B cell (primary cell): ENCODE measurements at regions not wholly inside any gene's neighbourhood (a gene's known extent, or its start where the extent isn't known, plus 50 kb on each side); places are given as distances from the start of the nearest gene placed in this dataset.

ENCODE experiments used
- ATAC-seq: fragments of 200-7000 bp; cut with Tn5 transposase; one replicate; pipeline ENCODE4 v1.10.0; 2021; ENCODE audit warnings: low read depth, mild to moderate bottlenecking, moderate number of reproducible peaks, moderate library complexity
- CTCF ChIA-PET: fragments of 350-600 bp; sonication (Branson Sonifier 250); formaldehyde crosslinking; loops from one replicate; lab custom pipeline; 2021; ENCODE audit warnings: antibody characterized with exemption, inconsistent platforms; lab: Charles Lee
- POLR2A ChIA-PET: fragments of 350-600 bp; sonication (Branson Sonifier 250); formaldehyde crosslinking; loops from one replicate; lab custom pipeline; 2021; ENCODE audit warnings: antibody characterized with exemption; lab: Charles Lee
- DNase-seq: peaks from one replicate; pipeline ENCODE4 v3.0.0; 2013
- H2AFZ ChIP-seq: 2 replicates; pipeline ENCODE4 v1.6.1; 2012; ENCODE audit warnings: mild to moderate bottlenecking, low read depth, low read length; ENCODE audit not compliant: insufficient read depth, poor library complexity, severe bottlenecking
- H3K27ac ChIP-seq, 2 donors: 1 replicate in 1 of 2; 2 replicates in 1 of 2; pipeline ENCODE4 v1.5.1; 2012 to 2013; ENCODE audit warnings: low read length in 2 of 2, mild to moderate bottlenecking in 2 of 2, moderate library complexity in 1 of 2
- H3K27me3 ChIP-seq, 4 experiments: fragments of 200-600 bp in 1 of 4; sonication (generic) in 1 of 4; replicated peaks in 1 of 4; 1 replicate in 2 of 4; 2 replicates in 2 of 4; pipeline versions ENCODE4 v1.6.1 to v1.7.0; 2013 to 2016; ENCODE audit warnings: low read length in 3 of 4, mild to moderate bottlenecking in 2 of 4, mixed read lengths in 1 of 4, moderate library complexity in 1 of 4; ENCODE audit not compliant: insufficient read depth in 4 of 4, control insufficient read depth in 3 of 4; ENCODE audit errors: control extremely low read depth in 1 of 4
- H3K36me3 ChIP-seq, 2 experiments: replicated peaks in 1 of 2; 1 replicate in 1 of 2; 2 replicates in 1 of 2; pipeline versions ENCODE4 v1.6.1 to v1.7.1; 2013; ENCODE audit warnings: low read length in 1 of 2; ENCODE audit not compliant: insufficient read depth in 2 of 2, control insufficient read depth in 1 of 2; ENCODE audit errors: control extremely low read depth in 1 of 2, extremely low read depth in 1 of 2
- H3K4me1 ChIP-seq, 2 donors: fragments of 200-600 bp in 1 of 2; sonication (generic) in 1 of 2; 1 replicate in 1 of 2; 2 replicates in 1 of 2; pipeline versions ENCODE4 v1.5.1 to v1.6.1; 2013 to 2017; ENCODE audit warnings: low read length in 2 of 2; ENCODE audit not compliant: control insufficient read depth in 2 of 2, insufficient read depth in 2 of 2
- H3K4me2 ChIP-seq: replicated peaks from 2 replicates; pipeline ENCODE3; 2012; ENCODE audit warnings: mild to moderate bottlenecking, low read depth, low read length; ENCODE audit not compliant: poor library complexity, severe bottlenecking
- H3K4me3 ChIP-seq, 5 experiments: fragments of 200-600 bp in 1 of 5; sonication (generic) in 1 of 5; 1 replicate in 3 of 5; 2 replicates in 2 of 5; pipeline versions ENCODE4 v1.5.1 to v1.7.0; 2011 to 2016; ENCODE audit warnings: low read length in 4 of 5, mild to moderate bottlenecking in 4 of 5, low read depth in 2 of 5, control low read depth in 1 of 5, moderate library complexity in 1 of 5; ENCODE audit not compliant: insufficient read depth in 1 of 5; ENCODE audit errors: control extremely low read depth in 1 of 5, extremely low read depth in 1 of 5
- H3K79me2 ChIP-seq: fragments of 200-600 bp; sonication (generic); one replicate; pipeline ENCODE4 v1.6.0; 2016; ENCODE audit warnings: low read length; ENCODE audit not compliant: control insufficient read depth, insufficient read depth
- H3K9ac ChIP-seq: fragments of 200-600 bp; sonication (generic); 2 replicates; pipeline ENCODE4 v1.6.1; 2017; ENCODE audit warnings: mild to moderate bottlenecking, low read length, moderate library complexity
- H3K9me3 ChIP-seq, 3 donors: one replicate each; pipeline versions ENCODE4 v1.6.1 to v1.7.1; 2013; ENCODE audit warnings: low read length in 2 of 3; ENCODE audit not compliant: control insufficient read depth in 2 of 3, insufficient read depth in 1 of 3; ENCODE audit errors: control extremely low read depth in 1 of 3
- H4K20me1 ChIP-seq: 2 replicates; pipeline ENCODE4 v1.6.0; 2012; ENCODE audit warnings: mild to moderate bottlenecking, low read length; ENCODE audit not compliant: insufficient read depth, control insufficient read depth, poor library complexity, severe bottlenecking
- H3K27ac Mint-ChIP-seq: one replicate; pipeline ENCODE4 v1.8.0; 2021; ENCODE audit warnings: mixed read lengths
- H3K27me3 Mint-ChIP-seq: one replicate; pipeline ENCODE4 v1.8.0; 2021; ENCODE audit warnings: mixed read lengths
- H3K4me1 Mint-ChIP-seq: one replicate; pipeline ENCODE4 v1.8.0; 2021; ENCODE audit warnings: mixed read lengths
- H3K4me3 Mint-ChIP-seq: one replicate; pipeline ENCODE4 v1.8.0; 2021; ENCODE audit warnings: mixed read lengths
- H3K9me3 Mint-ChIP-seq: one replicate; pipeline ENCODE4 v1.8.0; 2022; ENCODE audit warnings: mixed read lengths; ENCODE audit not compliant: insufficient read depth
- EZH2 ChIP-seq: IDR thresholded peaks from 2 replicates; pipeline ENCODE4 v1.6.1; 2012; ENCODE audit warnings: borderline replicate concordance, low read depth, mild to moderate bottlenecking, moderate library complexity, low read length; ENCODE audit not compliant: insufficient read depth, poor library complexity, severe bottlenecking
- WGBS: methylation state at CpG from one replicate; pipeline ENCODE4 v1.1.5; 2013; ENCODE audit warnings: missing lambda C conversion rate; ENCODE audit not compliant: insufficient coverage; 5-methylcytosine and 5-hydroxymethylcytosine counted together
- intact Hi-C: fragments of 100-400 bp; cut with micrococcal nuclease; formaldehyde crosslinking; loops from one replicate; pipeline ENCODE4 v1.10.0; 2022
- TF ChIP-seq, protein P1 (sequence below): fragments of 200-600 bp; IDR thresholded peaks from one replicate; pipeline ENCODE4 v1.8.0; 2022; ENCODE audit warnings: antibody characterized with exemption, mild to moderate bottlenecking

DNA sequence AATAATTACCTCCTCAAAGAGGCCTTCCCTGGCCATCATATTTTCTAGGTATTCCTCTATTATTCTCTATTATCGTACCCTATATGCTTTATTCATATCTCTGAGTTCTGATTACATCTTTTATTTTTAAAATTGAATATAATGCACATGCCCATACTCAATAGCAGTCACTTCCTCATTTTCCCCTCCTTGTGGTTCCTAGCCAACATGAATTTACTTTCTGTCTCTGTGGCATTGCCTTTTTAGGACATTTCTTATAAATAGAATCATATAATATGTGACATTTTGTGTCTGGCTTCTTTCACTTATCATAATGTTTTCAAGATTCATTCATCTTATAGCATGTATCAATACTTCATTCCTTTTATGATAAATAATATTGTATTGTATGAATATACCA, 74.4 kb upstream of the TRHDE start:
- peaks cover 0 to 1% (median 0%) of the 10 kb centered on the region in 3 donors for H3K9me3 ChIP-seq
- no peak overlapping the region for H3K4me3 ChIP-seq
- ChIA-PET POLR2A (no interaction called here), CTCF (no interaction called here)
- H3K27ac ChIP-seq = no peak overlapping the region
- H3K4me2 ChIP-seq = no peak overlapping the region
- H3K27ac Mint-ChIP-seq = no peak overlapping the region
- DNase-seq (no peak), ATAC-seq (no peak)
- H3K79me2 ChIP-seq = no peaks in the 10 kb centered on the region
- no peaks in the 10 kb centered on the region for H3K36me3 ChIP-seq
- no peaks in the 10 kb centered on the region for H3K9me3 Mint-ChIP-seq
- no CpG with 5 or more reads among the region's 1 CpG for WGBS
- TF ChIP-seq EZH2 = no peak
- TF ChIP-seq, protein P1, sequence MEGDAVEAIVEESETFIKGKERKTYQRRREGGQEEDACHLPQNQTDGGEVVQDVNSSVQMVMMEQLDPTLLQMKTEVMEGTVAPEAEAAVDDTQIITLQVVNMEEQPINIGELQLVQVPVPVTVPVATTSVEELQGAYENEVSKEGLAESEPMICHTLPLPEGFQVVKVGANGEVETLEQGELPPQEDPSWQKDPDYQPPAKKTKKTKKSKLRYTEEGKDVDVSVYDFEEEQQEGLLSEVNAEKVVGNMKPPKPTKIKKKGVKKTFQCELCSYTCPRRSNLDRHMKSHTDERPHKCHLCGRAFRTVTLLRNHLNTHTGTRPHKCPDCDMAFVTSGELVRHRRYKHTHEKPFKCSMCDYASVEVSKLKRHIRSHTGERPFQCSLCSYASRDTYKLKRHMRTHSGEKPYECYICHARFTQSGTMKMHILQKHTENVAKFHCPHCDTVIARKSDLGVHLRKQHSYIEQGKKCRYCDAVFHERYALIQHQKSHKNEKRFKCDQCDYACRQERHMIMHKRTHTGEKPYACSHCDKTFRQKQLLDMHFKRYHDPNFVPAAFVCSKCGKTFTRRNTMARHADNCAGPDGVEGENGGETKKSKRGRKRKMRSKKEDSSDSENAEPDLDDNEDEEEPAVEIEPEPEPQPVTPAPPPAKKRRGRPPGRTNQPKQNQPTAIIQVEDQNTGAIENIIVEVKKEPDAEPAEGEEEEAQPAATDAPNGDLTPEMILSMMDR = no peak
- H3K9ac ChIP-seq = no peak overlapping the region
- H3K4me1 ChIP-seq = no peaks in the 10 kb centered on the region
- H3K4me3 Mint-ChIP-seq = no peak overlapping the region
- intact Hi-C loops = no loop called here
- H3K27me3 Mint-ChIP-seq = no peaks in the 10 kb centered on the region
- H3K27me3 ChIP-seq = no peaks in the 10 kb centered on the region
- no peaks in the 10 kb centered on the region for H4K20me1 ChIP-seq
- no peak overlapping the region for H2AFZ ChIP-seq
- H3K4me1 Mint-ChIP-seq = no peaks in the 10 kb centered on the region

DNA sequence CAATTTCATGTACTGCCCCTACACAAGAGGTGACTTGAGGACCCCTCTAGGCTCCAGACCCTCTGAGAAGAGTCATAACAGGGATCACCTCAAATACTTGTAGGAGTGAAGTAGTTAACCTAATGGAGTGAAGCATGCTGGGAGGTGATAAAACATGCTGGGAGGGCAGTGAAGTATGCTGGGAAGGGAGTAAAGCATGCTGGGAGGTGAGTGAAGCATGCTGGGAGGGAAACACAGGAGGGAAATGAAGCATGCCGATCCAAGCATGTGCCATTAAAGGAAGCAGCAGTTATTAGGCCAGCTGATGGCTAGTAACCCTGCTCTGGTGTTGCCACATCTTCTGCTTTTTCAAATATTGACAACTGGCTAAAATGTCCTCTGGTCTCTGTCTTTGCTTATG, 70.7 kb upstream of the TRHDE start:
- Mint-ChIP-seq H3K27me3 (no peaks in the 10 kb centered on the region), H3K9me3 (no peaks in the 10 kb centered on the region), H3K4me1 (no peaks in the 10 kb centered on the region), H3K27ac (no peak overlapping the region), H3K4me3 (no peak overlapping the region)
- TF ChIP-seq, protein P1 = no peak
- TF ChIP-seq EZH2 = no peak
- Histone ChIP-seq H3K4me2 (no peak overlapping the region), H3K9me3 (peaks cover 0 to 4% (median 1%) of the 10 kb centered on the region in 3 donors), H3K4me1 (no peaks in the 10 kb centered on the region), H4K20me1 (no peaks in the 10 kb centered on the region), H3K27ac (no peak overlapping the region), H3K9ac (no peak overlapping the region), H3K27me3 (no peaks in the 10 kb centered on the region), H3K79me2 (no peaks in the 10 kb centered on the region), H3K36me3 (no peaks in the 10 kb centered on the region), H3K4me3 (no peak overlapping the region), H2AFZ (no peak overlapping the region)
- ChIA-PET POLR2A (no interaction called here), CTCF (no interaction called here)
- ATAC-seq = no peak
- intact Hi-C loops = no loop called here
- WGBS = 78% methylated on average over 1 of the region's 1 CpG
- DNase-seq = no peak
